ENCODE measurements at regions not wholly inside any gene's neighbourhood (a gene's known extent, or its start where the extent isn't known, plus 50 kb on each side); places are given as distances from the start of the nearest gene placed in this dataset.

DNA sequence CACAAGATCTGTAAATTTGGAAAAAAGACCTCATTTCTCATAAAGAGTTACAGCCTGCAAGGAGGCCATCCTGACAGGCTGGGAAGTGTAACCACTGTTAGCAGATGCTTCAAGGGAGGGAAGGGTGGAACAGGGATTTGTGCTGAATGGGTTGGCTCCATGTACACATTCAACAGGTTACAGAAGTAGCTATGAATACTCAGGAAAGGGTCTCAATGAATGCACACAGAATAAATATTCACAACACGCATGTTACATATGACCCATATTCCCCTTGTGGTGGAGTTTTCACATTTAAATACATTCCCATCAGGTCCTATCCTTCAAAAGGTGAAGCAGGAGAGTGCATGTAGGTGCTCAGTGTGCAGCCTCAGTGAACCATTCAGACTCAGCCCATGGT lies 316.4 kb upstream of the COBL start:
- intact Hi-C loops (cut with DNase I, micrococcal nuclease) = no loop called here
- H3K36me3 ChIP-seq (ENCODE audit: low read depth) = no peaks in the 10 kb centered on the region
- H3K4me1 ChIP-seq (ENCODE audit: low read depth) = no peaks in the 10 kb centered on the region
- no peak overlapping the region for H3K4me3 ChIP-seq
- H3K9me3 ChIP-seq = no peaks in the 10 kb centered on the region
- no peak for DNase-seq
- ATAC-seq = no peak
- TF ChIP-seq, protein P1, sequence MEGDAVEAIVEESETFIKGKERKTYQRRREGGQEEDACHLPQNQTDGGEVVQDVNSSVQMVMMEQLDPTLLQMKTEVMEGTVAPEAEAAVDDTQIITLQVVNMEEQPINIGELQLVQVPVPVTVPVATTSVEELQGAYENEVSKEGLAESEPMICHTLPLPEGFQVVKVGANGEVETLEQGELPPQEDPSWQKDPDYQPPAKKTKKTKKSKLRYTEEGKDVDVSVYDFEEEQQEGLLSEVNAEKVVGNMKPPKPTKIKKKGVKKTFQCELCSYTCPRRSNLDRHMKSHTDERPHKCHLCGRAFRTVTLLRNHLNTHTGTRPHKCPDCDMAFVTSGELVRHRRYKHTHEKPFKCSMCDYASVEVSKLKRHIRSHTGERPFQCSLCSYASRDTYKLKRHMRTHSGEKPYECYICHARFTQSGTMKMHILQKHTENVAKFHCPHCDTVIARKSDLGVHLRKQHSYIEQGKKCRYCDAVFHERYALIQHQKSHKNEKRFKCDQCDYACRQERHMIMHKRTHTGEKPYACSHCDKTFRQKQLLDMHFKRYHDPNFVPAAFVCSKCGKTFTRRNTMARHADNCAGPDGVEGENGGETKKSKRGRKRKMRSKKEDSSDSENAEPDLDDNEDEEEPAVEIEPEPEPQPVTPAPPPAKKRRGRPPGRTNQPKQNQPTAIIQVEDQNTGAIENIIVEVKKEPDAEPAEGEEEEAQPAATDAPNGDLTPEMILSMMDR (IDR thresholded peaks at IDR 0.05) = no peak

DNA sequence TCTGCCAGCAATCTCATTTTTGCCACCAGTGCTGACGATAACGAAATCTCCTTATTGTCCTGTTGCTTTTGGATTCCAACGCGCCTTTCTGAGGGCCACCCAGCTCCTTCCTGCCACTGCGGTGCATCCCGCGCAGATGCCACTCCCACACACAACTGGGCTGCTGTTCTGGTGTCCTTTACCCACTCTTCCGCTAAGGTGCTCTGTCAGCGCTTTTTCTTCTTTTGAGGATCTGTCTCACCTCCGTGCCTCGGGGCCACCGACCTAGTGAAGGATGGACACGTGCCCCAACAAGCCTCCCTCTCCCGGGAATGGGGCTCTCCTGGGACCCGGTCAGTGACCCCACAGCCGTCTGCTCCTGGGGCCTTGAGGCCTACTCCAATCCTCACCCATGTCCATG lies 314.3 kb upstream of the COBL start:
- TF ChIP-seq, protein P1 (IDR thresholded peaks at IDR 0.05) = no peak

DNA sequence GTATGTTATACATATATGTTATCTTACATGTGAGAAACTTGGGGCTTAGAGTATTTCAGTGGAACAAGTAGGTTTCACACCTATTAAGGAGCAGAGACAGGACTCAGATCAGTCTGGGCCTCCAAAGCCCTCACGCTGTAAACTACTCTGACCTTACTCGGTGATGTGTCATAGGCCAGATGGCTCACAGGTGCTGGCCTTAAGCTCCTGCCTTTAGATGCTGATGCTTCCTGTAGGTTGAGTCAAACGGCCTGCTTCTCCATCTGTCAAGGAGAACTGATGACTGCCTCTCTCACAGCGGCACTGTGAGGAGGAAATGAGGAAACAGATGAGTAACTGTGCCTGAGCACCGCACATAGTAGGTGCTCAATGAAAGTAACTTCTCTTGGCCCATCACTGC lies 312.6 kb upstream of the COBL start:
- intact Hi-C loops (cut with DNase I, micrococcal nuclease) = no loop called here
- peak; percentile 46 for ATAC-seq

More for the DNA sequence above, 314.3 kb upstream of the COBL start:
- ATAC-seq = no peak
- H3K4me3 ChIP-seq = no peak overlapping the region
- DNase-seq = no peak
- no peaks in the 10 kb centered on the region for H3K36me3 ChIP-seq (ENCODE audit: low read depth)
- intact Hi-C loops (cut with DNase I, micrococcal nuclease) = no loop called here
- no peaks in the 10 kb centered on the region for H3K4me1 ChIP-seq (ENCODE audit: low read depth)
- no peaks in the 10 kb centered on the region for H3K9me3 ChIP-seq

DNA sequence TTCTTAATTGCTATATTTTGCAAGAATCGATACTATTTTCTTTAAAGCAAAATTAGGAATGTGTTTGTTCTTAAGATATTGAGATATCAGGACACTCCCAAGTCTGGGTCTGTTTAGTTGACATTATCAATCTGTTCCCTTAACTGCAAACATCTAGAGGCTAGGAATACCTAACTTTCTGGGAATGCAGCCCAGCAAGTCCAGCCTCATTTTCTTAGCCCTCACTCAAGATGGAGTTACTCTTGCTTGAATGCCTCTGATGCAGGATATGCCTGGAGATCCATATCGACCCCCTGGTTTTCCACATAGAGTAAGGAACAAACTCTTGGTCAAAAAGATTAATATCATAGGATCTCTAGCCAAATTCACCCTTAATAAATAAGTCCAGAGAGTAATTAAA lies 305.3 kb upstream of the COBL start:
- H3K4me1 ChIP-seq (ENCODE audit: low read depth) = no peaks in the 10 kb centered on the region
- ATAC-seq (no peak), DNase-seq (no peak)
- TF ChIP-seq, protein P1 (IDR thresholded peaks at IDR 0.05) = no peak
- no peaks in the 10 kb centered on the region for H3K36me3 ChIP-seq (ENCODE audit: low read depth)
- H3K9me3 ChIP-seq = no peaks in the 10 kb centered on the region
- intact Hi-C loops (cut with DNase I, micrococcal nuclease) = no loop called here
- H3K4me3 ChIP-seq = no peak overlapping the region

More for the DNA sequence above, 312.6 kb upstream of the COBL start:
- DNase-seq = no peak
- no peaks in the 10 kb centered on the region for H3K4me1 ChIP-seq (ENCODE audit: low read depth)
- TF ChIP-seq, protein P1 (IDR thresholded peaks at IDR 0.05) = no peak
- no peaks in the 10 kb centered on the region for H3K36me3 ChIP-seq (ENCODE audit: low read depth)
- H3K9me3 ChIP-seq = no peaks in the 10 kb centered on the region
- H3K4me3 ChIP-seq = no peak overlapping the region

DNA sequence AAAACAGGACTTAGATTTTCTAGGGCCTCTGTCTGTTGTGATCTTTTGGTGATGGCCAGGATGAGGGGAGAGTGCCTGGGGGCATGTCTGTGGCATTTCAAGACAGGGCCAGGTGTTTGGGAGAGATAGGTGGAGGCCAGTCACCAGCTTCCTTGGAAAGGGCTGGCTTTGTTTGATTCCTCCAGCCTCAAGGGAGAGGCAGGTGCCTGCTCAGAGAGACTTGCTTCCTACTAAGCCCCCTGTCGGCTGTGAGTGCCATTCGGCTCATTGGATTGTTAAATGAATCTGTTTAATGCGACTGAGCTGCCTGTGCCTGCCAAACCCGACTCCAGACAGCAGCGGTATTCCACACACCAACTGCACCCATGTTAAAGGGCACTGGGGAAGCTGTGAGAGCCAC lies 304.1 kb upstream of the COBL start:
- DNase-seq = no peak
- H3K4me3 ChIP-seq = no peak overlapping the region
- no peak for ATAC-seq
- no peaks in the 10 kb centered on the region for H3K36me3 ChIP-seq (ENCODE audit: low read depth)
- intact Hi-C loops (cut with DNase I, micrococcal nuclease) = no loop called here
- no peaks in the 10 kb centered on the region for H3K9me3 ChIP-seq
- no peaks in the 10 kb centered on the region for H3K4me1 ChIP-seq (ENCODE audit: low read depth)
- TF ChIP-seq, protein P1 (IDR thresholded peaks at IDR 0.05) = no peak

DNA sequence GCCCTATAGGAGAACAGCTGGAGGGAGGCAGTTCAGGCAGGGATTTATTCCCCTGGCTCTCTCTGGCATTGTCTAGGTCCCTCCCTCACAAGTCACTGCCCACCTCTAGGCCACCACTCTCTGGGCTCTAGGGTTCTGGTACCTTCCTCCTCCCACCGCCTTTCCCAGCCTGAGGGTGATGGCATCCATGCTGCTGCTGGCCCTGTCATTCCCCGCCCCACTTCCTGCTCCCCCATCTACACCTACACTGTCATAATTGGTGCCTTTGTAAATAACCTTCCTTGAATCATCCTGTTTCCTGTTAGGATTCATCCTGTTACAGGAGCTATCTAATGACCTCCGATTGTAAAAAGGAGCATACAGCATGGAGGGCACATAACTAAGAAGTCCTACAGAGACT lies 303.3 kb upstream of the COBL start:
- TF ChIP-seq, protein P1 (IDR thresholded peaks at IDR 0.05) = no peak
- peak; percentile 62 for ATAC-seq
- intact Hi-C loops (cut with DNase I, micrococcal nuclease) = no loop called here

More for the DNA sequence above, 303.3 kb upstream of the COBL start:
- Histone ChIP-seq H3K9me3 (no peaks in the 10 kb centered on the region), H3K4me3 (no peak overlapping the region), H3K36me3 (ENCODE audit: low read depth) (no peaks in the 10 kb centered on the region), H3K4me1 (ENCODE audit: low read depth) (no peaks in the 10 kb centered on the region)
- DNase-seq = no peak
